Stimulated activated CD4-positive, alpha-beta T cell treated with anti-CD3 and anti-CD28 coated beads, Interleukin-12 subunit alpha, Interleukin-12 subunit beta, amount 100 ng/mL, for 48 hours (primary cell): ENCODE measurements at regions not wholly inside any gene's neighbourhood (a gene's known extent, or its start where the extent isn't known, plus 50 kb on each side); places are given as distances from the start of the nearest gene placed in this dataset.

ENCODE experiments used
- DNase-seq, 3 donors: peaks; one replicate each; pipeline ENCODE4 v3.0.0-alpha.2; 2020; ENCODE audit warnings: low read depth in 2 of 3, low spot score in 1 of 3

- no peak for DNase-seq
Observed at GRCh38 chr17:31593806-31594205, 202.3 kb downstream of the RAB11FIP4 start.

- no peak for DNase-seq
Observed at GRCh38 chr17:31591924-31592323, 200.4 kb downstream of the RAB11FIP4 start.

- no peak for DNase-seq
Observed at GRCh38 chr17:31588512-31588911, 197.0 kb downstream of the RAB11FIP4 start.

- no peak for DNase-seq
Observed at GRCh38 chr17:31588034-31588433, 196.6 kb downstream of the RAB11FIP4 start.
